Common myeloid progenitor, CD34-positive (primary cell): ENCODE measurements at regions not wholly inside any gene's neighbourhood (a gene's known extent, or its start where the extent isn't known, plus 50 kb on each side); places are given as distances from the start of the nearest gene placed in this dataset.
A peak's percentile ranks its signal among the peaks of the same experiment; 100 is the strongest.

ENCODE experiments used
- CTCF ChIA-PET: fragments of 350-600 bp; sonication (Branson Sonifier 250); formaldehyde crosslinking; loops from one replicate; lab custom pipeline; 2021; ENCODE audit warnings: antibody characterized with exemption; lab: Charles Lee
- POLR2A ChIA-PET: fragments of 350-600 bp; sonication (Branson Sonifier 250); formaldehyde crosslinking; loops from one replicate; lab custom pipeline; 2021; ENCODE audit warnings: antibody characterized with exemption; lab: Charles Lee
- DNase-seq, 3 donors: peaks; one replicate each; pipeline versions ENCODE4 v3.0.0 to v3.0.0-alpha.2; 2013
- H3K27ac ChIP-seq, 2 experiments: 1 replicate in 1 of 2; 2 replicates in 1 of 2; pipeline ENCODE4 v1.7.0; 2013; ENCODE audit warnings: inconsistent platforms in 2 of 2, low read length in 2 of 2, mild to moderate bottlenecking in 2 of 2, low read depth in 1 of 2, moderate library complexity in 1 of 2; ENCODE audit not compliant: severe bottlenecking in 2 of 2, insufficient read depth in 1 of 2, poor library complexity in 1 of 2
- H3K27me3 ChIP-seq, 5 experiments: replicated peaks in 2 of 5; 1 replicate in 3 of 5; 2 replicates in 2 of 5; pipeline versions ENCODE4 v1.6.1 to v1.7.0; 2013; ENCODE audit warnings: low read length in 4 of 5, mild to moderate bottlenecking in 2 of 5, moderate library complexity in 2 of 5, inconsistent platforms in 1 of 5; ENCODE audit not compliant: insufficient read depth in 5 of 5, control insufficient read depth in 4 of 5
- H3K36me3 ChIP-seq, 4 experiments: 1 replicate in 2 of 4; 2 replicates in 2 of 4; pipeline versions ENCODE4 v1.6.1 to v1.7.0; 2013; ENCODE audit warnings: low read length in 3 of 4, control low read depth in 1 of 4, mild to moderate bottlenecking in 1 of 4; ENCODE audit not compliant: control insufficient read depth in 4 of 4, insufficient read depth in 4 of 4
- H3K4me1 ChIP-seq, 4 experiments: 1 replicate in 3 of 4; 2 replicates in 1 of 4; pipeline versions ENCODE4 v1.6.1 to v1.7.1; 2013; ENCODE audit warnings: low read length in 3 of 4, mild to moderate bottlenecking in 3 of 4, control low read depth in 1 of 4, inconsistent platforms in 1 of 4, moderate library complexity in 1 of 4; ENCODE audit not compliant: control insufficient read depth in 4 of 4, insufficient read depth in 4 of 4; ENCODE audit errors: control extremely low read depth in 1 of 4
- H3K4me3 ChIP-seq, 7 experiments: 1 replicate in 4 of 7; 2 replicates in 3 of 7; pipeline versions ENCODE4 v1.5.1 to v1.7.0; 2013; ENCODE audit warnings: mild to moderate bottlenecking in 7 of 7, low read length in 6 of 7, moderate library complexity in 6 of 7, inconsistent platforms in 2 of 7, low read depth in 2 of 7, control low read depth in 1 of 7; ENCODE audit not compliant: insufficient read depth in 4 of 7, control insufficient read depth in 1 of 7; ENCODE audit errors: extremely low read depth in 1 of 7
- H3K9me3 ChIP-seq, 5 experiments: 1 replicate in 4 of 5; 2 replicates in 1 of 5; pipeline versions ENCODE4 v1.6.1 to v1.7.1; 2013; ENCODE audit warnings: low read length in 4 of 5, mild to moderate bottlenecking in 2 of 5, inconsistent platforms in 1 of 5, low read depth in 1 of 5, moderate library complexity in 1 of 5; ENCODE audit not compliant: control insufficient read depth in 4 of 5, insufficient read depth in 2 of 5; ENCODE audit errors: control extremely low read depth in 1 of 5
- WGBS: methylation state at CpG from one replicate; pipeline ENCODE4 v1.1.5; 2013; ENCODE audit not compliant: insufficient coverage; 5-methylcytosine and 5-hydroxymethylcytosine counted together

- Histone ChIP-seq H3K36me3 (no peaks in the 10 kb centered on the region), H3K27ac (no peak overlapping the region), H3K27me3 (no peaks in the 10 kb centered on the region), H3K4me1 (peaks cover 0 to 13% (median 3%) of the 10 kb centered on the region in 4 experiments), H3K9me3 (no peaks in the 10 kb centered on the region), H3K4me3 (no peak overlapping the region)
- POLR2A ChIA-PET: no interaction called here
- peak in 1 of 3 donors; percentile 1 for DNase-seq
- WGBS: 100% methylated on average over 4 of the region's 5 CpGs
- CTCF ChIA-PET: interaction anchor here (0.8 kb wide), 1 partner anchor 129 kb away, joined by 3 read pairs; no protein-coding TSS in a partner anchor
These were observed 156.2 kb downstream of the COG6 start for GRCh38 chr13:39811696-39812095.

GRCh38 chr13:39815345-39816111, 160.1 kb downstream of the COG6 start:
- H3K36me3 ChIP-seq: no peaks in the 10 kb centered on the region
- DNase-seq: no peak
- H3K9me3 ChIP-seq: no peaks in the 10 kb centered on the region
- no peaks in the 10 kb centered on the region for H3K27me3 ChIP-seq
- H3K4me1 ChIP-seq: peaks cover 0 to 8% (median 2%) of the 10 kb centered on the region in 4 experiments
- H3K4me3 ChIP-seq: no peak overlapping the region
- H3K27ac ChIP-seq: no peak overlapping the region
- WGBS: 50% methylated on average over 2 of the region's 5 CpGs
- ChIA-PET CTCF (interaction anchor here (0.8 kb wide), 1 partner anchor 17 kb away, joined by 3 read pairs; no protein-coding TSS in a partner anchor), POLR2A (no interaction called here)

- no peaks in the 10 kb centered on the region for H3K36me3 ChIP-seq
- DNase-seq: no peak
- no peak overlapping the region for H3K4me3 ChIP-seq
- no peaks in the 10 kb centered on the region for H3K27me3 ChIP-seq
- H3K4me1 ChIP-seq: no peaks in the 10 kb centered on the region
- CTCF ChIA-PET: no interaction called here
- no peak overlapping the region for H3K27ac ChIP-seq
- POLR2A ChIA-PET: no interaction called here
- no peaks in the 10 kb centered on the region for H3K9me3 ChIP-seq
- WGBS: 100% methylated on average over 3 of the region's 6 CpGs
These were observed 161.5 kb downstream of the COG6 start for GRCh38 chr13:39816936-39817335.

- no peaks in the 10 kb centered on the region for H3K9me3 ChIP-seq
- no peak for DNase-seq
- ChIA-PET CTCF (interaction anchor here (0.6 kb wide), 1 partner anchor 1728 kb away, joined by 3 read pairs; no protein-coding TSS in a partner anchor), POLR2A (no interaction called here)
- no peaks in the 10 kb centered on the region for H3K4me1 ChIP-seq
- no peak overlapping the region for H3K4me3 ChIP-seq
- no peak overlapping the region for H3K27ac ChIP-seq
- H3K27me3 ChIP-seq: no peaks in the 10 kb centered on the region
- H3K36me3 ChIP-seq: no peaks in the 10 kb centered on the region
- 100% methylated on average over 5 of the region's 5 CpGs for WGBS
These were observed 163.5 kb downstream of the COG6 start for GRCh38 chr13:39818953-39819352.

- WGBS: no CpG with 5 or more reads among the region's 2 CpGs
- no peak overlapping the region for H3K27ac ChIP-seq
- H3K9me3 ChIP-seq: no peaks in the 10 kb centered on the region
- no peaks in the 10 kb centered on the region for H3K27me3 ChIP-seq
- no peak overlapping the region for H3K4me3 ChIP-seq
- ChIA-PET CTCF (no interaction called here), POLR2A (no interaction called here)
- no peaks in the 10 kb centered on the region for H3K4me1 ChIP-seq
- no peaks in the 10 kb centered on the region for H3K36me3 ChIP-seq
- DNase-seq: no peak
These were observed 165.1 kb downstream of the COG6 start for GRCh38 chr13:39820606-39821005.

GRCh38 chr13:39821977-39822376, 166.5 kb downstream of the COG6 start:
- ChIA-PET CTCF (no interaction called here), POLR2A (no interaction called here)
- Histone ChIP-seq H3K27me3 (no peaks in the 10 kb centered on the region), H3K4me3 (no peak overlapping the region), H3K9me3 (peaks cover 0 to 2% (median 0%) of the 10 kb centered on the region in 5 experiments), H3K4me1 (no peaks in the 10 kb centered on the region), H3K36me3 (no peaks in the 10 kb centered on the region), H3K27ac (no peak overlapping the region)
- DNase-seq: no peak
- no CpG with 5 or more reads among the region's 1 CpG for WGBS

GRCh38 chr13:39822437-39822836, 167.0 kb downstream of the COG6 start:
- H3K27ac ChIP-seq: no peak overlapping the region

More at GRCh38 chr13:39822437-39822836, 167.0 kb downstream of the COG6 start:
- H3K9me3 ChIP-seq: peaks cover 0 to 2% (median 0%) of the 10 kb centered on the region in 5 experiments
- no peaks in the 10 kb centered on the region for H3K4me1 ChIP-seq
- DNase-seq: no peak
- CTCF ChIA-PET: no interaction called here
- no peaks in the 10 kb centered on the region for H3K36me3 ChIP-seq
- POLR2A ChIA-PET: no interaction called here
- H3K27me3 ChIP-seq: no peaks in the 10 kb centered on the region
- 90% methylated on average over 2 of the region's 3 CpGs for WGBS
- H3K4me3 ChIP-seq: no peak overlapping the region
